ENCODE measurements at regions not wholly inside any gene's neighbourhood (a gene's known extent, or its start where the extent isn't known, plus 50 kb on each side); places are given as distances from the start of the nearest gene placed in this dataset.
"Not testable (repeated sequence)": the region's sequence is repeated elsewhere in the genome, so short reads cannot be mapped to it uniquely, and the experiment has no call there.

DNA sequence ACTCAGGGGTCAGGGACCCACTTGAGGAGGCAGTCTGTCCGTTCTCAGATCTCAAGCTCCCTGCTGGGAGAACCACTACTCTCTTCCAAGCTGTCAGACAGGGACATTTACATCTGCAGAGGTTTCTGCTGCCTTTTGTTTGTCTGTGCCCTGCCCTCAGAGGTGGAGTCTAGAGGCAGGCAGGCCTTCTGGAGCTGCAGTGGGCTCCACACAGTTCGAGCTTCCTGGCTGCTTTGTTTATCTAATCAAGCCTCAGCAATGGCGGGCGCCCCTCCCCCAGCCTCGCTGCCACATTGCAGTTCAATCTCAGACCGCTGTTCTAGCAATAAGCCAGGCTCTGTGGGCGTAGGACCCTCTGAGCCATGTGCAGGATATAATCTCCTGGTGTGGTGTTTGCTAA is 233.0 kb downstream of the OTUD1 start:
- TF ChIP-seq POLR2A (IDR thresholded peaks at IDR 0.05), result not testable (repeated sequence)
- TF ChIP-seq, protein P1, sequence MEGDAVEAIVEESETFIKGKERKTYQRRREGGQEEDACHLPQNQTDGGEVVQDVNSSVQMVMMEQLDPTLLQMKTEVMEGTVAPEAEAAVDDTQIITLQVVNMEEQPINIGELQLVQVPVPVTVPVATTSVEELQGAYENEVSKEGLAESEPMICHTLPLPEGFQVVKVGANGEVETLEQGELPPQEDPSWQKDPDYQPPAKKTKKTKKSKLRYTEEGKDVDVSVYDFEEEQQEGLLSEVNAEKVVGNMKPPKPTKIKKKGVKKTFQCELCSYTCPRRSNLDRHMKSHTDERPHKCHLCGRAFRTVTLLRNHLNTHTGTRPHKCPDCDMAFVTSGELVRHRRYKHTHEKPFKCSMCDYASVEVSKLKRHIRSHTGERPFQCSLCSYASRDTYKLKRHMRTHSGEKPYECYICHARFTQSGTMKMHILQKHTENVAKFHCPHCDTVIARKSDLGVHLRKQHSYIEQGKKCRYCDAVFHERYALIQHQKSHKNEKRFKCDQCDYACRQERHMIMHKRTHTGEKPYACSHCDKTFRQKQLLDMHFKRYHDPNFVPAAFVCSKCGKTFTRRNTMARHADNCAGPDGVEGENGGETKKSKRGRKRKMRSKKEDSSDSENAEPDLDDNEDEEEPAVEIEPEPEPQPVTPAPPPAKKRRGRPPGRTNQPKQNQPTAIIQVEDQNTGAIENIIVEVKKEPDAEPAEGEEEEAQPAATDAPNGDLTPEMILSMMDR (IDR thresholded peaks at IDR 0.05), result not testable (repeated sequence)

Data from Peyer's patch (tissue), 4 donors.